SJSA1 (cell line): ENCODE measurements at regions not wholly inside any gene's neighbourhood (a gene's known extent, or its start where the extent isn't known, plus 50 kb on each side); places are given as distances from the start of the nearest gene placed in this dataset.

Experiments used
- DNase-seq, 2 experiments: peaks; one replicate each; pipeline ENCODE4 v3.0.0-alpha.2; 2015 to 2020; ENCODE audit warnings: low spot score in 2 of 2, low read depth in 1 of 2
- H3K27ac ChIP-seq: fragments of 250-450 bp; sonication (Bioruptor Pico); 2 replicates; pipeline ENCODE4 v1.5.1; 2020; ENCODE audit warnings: mild to moderate bottlenecking, moderate library complexity
- H3K27me3 ChIP-seq: fragments of 250-450 bp; sonication (Bioruptor Pico); replicated peaks from 2 replicates; pipeline ENCODE4 v1.5.1; 2020; ENCODE audit warnings: mild to moderate bottlenecking, moderate library complexity
- H3K36me3 ChIP-seq: fragments of 250-450 bp; sonication (Bioruptor Pico); 2 replicates; pipeline ENCODE4 v1.5.1; 2020; ENCODE audit warnings: mild to moderate bottlenecking
- H3K4me1 ChIP-seq: fragments of 250-450 bp; sonication (Bioruptor Pico); replicated peaks from 2 replicates; pipeline ENCODE4 v1.6.1; 2021; ENCODE audit warnings: mild to moderate bottlenecking
- H3K4me3 ChIP-seq: fragments of 250-450 bp; sonication (Bioruptor Pico); 2 replicates; pipeline ENCODE4 v1.5.1; 2020; ENCODE audit warnings: mild to moderate bottlenecking
- H3K9me3 ChIP-seq: fragments of 250-450 bp; sonication (Bioruptor Pico); replicated peaks from 2 replicates; pipeline ENCODE4 v1.5.1; 2020; ENCODE audit warnings: mild to moderate bottlenecking

DNA sequence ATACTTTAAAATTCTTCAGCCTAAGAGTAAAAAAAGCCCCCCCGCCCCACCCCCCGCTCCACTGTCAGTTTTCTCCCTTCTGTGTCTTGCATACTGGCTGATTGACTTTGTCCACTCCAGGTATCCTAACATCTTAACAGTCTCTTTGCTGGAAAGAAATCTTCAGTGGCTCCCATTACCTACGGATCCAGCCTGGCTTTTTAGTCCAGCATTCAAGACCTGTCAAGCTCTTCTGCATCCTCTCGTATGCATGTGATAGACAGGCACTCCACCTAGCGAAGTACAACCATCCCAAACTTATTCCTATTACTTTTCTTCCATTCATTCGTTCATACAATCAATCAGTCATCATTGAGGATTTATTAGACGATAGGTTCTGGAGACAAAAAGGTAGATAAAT, 288.1 kb downstream of the MYCN start:
- H3K36me3 ChIP-seq = no peaks in the 10 kb centered on the region
- H3K4me3 ChIP-seq = no peak overlapping the region
- H3K27me3 ChIP-seq = no peaks in the 10 kb centered on the region
- H3K4me1 ChIP-seq = no peaks in the 10 kb centered on the region
- no peak for DNase-seq
- no peaks in the 10 kb centered on the region for H3K9me3 ChIP-seq
- H3K27ac ChIP-seq = no peak overlapping the region

DNA sequence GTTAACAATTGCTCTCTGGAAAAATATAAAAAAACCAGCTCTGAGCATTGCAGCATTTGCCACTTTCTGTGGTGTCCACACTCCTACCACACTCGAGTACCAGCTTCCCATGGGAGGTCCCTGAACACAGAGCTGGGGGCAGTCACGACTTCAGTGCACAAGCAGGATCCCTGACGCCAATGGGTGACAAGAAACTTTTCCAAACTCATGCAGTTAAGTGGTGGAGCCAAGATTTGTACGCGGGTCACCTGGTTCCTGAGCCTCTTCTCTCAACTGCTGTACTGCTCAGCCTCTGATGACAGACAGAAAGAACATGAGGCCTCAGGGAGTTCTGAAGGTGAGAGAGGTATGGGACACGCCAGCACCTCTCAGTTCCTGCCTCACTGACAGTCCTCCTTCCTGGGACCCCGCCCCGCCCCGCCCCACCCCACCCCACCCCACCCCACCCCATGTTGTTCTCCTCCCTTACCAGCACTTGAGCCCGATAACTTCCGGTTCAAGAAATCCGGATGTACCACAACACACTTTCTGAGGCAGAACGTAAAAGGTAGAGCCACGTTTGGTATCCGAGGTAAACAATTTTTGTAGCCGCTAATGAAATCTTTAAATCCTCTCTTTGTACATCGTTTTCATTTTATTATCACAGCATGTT, 287.6 kb downstream of the MYCN start:
- H3K36me3 ChIP-seq = no peaks in the 10 kb centered on the region
- no peaks in the 10 kb centered on the region for H3K9me3 ChIP-seq
- no peaks in the 10 kb centered on the region for H3K4me1 ChIP-seq
- no peak overlapping the region for H3K4me3 ChIP-seq
- no peaks in the 10 kb centered on the region for H3K27me3 ChIP-seq
- DNase-seq = no peak
- no peak overlapping the region for H3K27ac ChIP-seq

DNA sequence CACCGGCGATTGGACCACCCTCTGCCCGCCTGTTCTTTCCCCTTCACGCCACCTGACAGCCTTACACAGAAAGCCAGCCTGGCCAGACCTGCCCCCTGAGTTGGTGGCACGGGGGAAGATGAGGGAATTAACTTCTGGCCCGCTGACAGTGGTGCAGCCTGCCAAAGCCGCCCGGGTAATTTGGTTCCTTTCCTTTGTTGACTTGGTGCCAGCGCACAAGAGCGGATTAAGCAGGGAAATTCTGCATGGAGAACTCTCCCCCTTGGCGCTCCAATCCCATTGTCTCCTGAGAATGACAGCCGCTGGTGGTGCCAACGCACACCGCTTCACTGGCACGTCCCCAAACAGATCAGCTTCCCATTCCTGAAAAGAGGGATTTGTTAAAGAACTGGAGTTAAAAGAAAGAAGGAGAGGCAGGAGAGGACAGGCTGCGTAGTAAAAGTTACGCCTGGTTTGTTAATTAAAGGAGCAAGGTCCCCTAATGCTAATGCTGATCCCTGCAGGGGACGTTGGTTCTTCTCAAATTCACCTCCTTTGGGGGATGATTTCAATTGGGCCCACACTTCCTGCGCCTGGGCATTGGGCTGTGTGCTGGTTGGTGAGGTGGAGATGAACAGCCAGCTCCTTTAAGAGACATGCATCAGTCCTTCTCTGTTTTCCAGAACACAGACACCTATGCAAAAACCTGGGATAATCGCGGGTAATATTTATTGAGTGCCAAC, 286.8 kb downstream of the MYCN start:
- no peak for DNase-seq
- no peaks in the 10 kb centered on the region for H3K4me1 ChIP-seq
- H3K9me3 ChIP-seq = no peaks in the 10 kb centered on the region
- no peaks in the 10 kb centered on the region for H3K36me3 ChIP-seq
- H3K4me3 ChIP-seq = no peak overlapping the region
- no peaks in the 10 kb centered on the region for H3K27me3 ChIP-seq
- no peak overlapping the region for H3K27ac ChIP-seq

DNA sequence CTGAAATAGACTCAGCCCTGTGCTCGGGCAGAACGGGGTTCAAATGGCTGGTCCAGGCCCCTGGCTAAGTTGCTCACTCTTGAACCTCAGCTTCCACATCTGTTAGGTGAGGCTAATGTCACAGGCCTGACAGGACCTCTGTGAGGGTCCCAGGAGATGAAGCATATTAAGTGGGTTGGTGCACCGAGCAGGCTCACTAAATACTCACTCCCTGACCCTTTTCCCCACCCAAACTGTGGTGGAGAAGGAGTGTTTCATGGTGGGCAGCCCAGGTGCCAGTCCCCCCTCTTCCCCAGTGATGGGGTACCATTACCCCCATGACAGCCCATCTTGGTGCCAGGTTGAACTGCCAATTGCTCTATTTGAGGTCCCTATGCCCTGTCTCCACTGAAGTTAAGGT, 286.0 kb downstream of the MYCN start:
- Histone ChIP-seq H3K4me3 (no peak overlapping the region), H3K27me3 (no peaks in the 10 kb centered on the region), H3K9me3 (no peaks in the 10 kb centered on the region), H3K4me1 (no peaks in the 10 kb centered on the region), H3K27ac (no peak overlapping the region), H3K36me3 (no peaks in the 10 kb centered on the region)
- no peak for DNase-seq

DNA sequence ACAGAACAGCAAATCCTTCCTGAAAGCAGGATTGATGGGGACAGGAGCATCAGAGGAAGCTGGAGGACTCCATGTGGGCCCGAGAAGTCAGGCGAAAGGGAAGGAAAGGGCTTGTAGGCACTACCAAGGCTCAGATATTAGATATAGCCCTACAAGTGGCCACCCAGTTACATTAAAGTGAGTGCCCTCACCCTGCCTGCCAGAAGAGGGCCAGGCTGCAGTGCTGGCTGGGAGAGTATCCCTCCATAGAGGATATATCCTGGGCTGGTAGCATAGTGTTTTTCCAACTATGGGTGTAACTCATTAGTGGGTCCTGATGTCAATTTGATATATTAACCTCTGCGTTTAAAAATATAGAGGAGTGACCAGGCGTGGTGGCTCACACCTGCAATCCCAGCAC, 285.2 kb downstream of the MYCN start:
- H3K9me3 ChIP-seq = no peaks in the 10 kb centered on the region
- H3K27me3 ChIP-seq = no peaks in the 10 kb centered on the region
- no peak overlapping the region for H3K27ac ChIP-seq
- no peaks in the 10 kb centered on the region for H3K36me3 ChIP-seq
- H3K4me1 ChIP-seq = no peaks in the 10 kb centered on the region
- H3K4me3 ChIP-seq = no peak overlapping the region
- no peak for DNase-seq

DNA sequence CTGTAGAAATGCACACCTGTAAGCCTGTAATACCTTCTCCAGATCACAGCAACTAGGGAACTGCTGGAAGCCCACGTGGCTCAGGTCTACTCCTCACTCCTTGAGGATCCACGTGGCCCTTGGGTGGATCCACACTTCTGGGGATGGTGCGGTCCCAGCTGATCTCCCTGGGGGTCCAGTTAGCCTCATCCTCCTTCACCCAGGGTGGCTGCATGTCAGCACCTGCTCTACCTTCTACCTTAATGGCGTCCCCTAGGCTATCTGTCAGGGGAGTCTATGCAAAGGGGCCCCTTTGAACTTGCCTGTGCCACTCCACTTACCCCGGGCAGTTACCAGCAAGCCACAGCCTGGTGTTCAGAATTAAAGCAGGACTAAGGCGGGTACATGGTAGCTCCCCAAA, 284.7 kb downstream of the MYCN start:
- no peaks in the 10 kb centered on the region for H3K4me1 ChIP-seq
- no peak overlapping the region for H3K4me3 ChIP-seq
- no peak for DNase-seq
- H3K9me3 ChIP-seq = no peaks in the 10 kb centered on the region
- no peak overlapping the region for H3K27ac ChIP-seq
- no peaks in the 10 kb centered on the region for H3K27me3 ChIP-seq
- H3K36me3 ChIP-seq = no peaks in the 10 kb centered on the region

DNA sequence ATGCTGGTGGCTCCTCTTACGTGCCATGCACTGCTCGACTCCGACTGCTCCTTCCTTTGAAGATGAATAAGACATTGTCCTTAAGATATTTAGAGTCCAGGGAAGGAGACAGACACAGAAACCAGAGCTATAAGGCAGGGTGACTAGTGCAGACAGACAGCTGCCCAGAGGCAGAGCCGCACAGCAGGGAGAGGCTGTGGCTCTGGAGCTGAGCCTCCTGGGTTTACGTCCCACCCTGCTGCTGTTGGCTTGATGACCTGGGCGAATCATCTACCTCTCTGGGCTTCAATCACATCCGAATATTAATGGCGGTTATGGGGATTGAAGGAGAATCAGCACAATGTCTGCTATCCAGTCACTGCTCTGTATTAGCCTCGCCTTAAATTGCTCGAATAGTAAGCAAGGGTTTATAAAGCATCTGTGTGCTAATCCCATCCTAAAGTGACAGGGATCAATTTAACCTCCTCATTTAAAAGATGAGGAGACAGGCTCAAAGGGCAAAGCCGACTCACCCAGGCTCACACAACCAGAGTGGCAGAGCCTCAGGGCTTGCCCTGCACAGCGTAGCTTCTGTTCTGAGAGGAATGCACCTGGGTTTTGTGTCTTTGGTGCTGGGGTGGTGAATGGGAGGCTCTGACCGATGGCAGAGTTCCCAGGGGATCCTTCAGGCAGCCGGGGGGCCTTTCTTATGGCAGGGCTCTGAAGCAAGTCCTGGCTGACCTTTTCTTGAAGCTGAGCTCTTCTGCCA, 284.1 kb downstream of the MYCN start:
- DNase-seq = no peak
- Histone ChIP-seq H3K27me3 (no peaks in the 10 kb centered on the region), H3K4me1 (no peaks in the 10 kb centered on the region), H3K4me3 (no peak overlapping the region), H3K27ac (no peak overlapping the region), H3K9me3 (no peaks in the 10 kb centered on the region), H3K36me3 (no peaks in the 10 kb centered on the region)

DNA sequence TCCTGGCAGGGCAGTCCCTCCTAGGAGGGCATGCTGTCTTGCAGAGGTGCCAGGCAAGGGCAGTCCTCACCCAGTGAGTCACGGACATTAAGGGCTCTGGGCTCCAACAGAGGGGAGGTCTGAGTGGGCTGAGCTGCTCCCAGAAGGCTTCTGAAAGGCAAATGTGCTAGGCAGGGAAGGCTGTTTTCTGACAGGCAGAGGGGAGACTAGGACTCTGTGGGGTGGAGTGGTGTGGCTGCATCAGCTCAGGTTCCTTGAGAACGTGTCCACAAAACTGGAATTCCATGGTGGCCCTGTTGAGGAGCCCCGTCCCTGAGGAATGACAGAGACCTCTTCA, 283.5 kb downstream of the MYCN start:
- Histone ChIP-seq H3K27ac (no peak overlapping the region), H3K27me3 (no peaks in the 10 kb centered on the region), H3K4me1 (no peaks in the 10 kb centered on the region), H3K9me3 (no peaks in the 10 kb centered on the region), H3K4me3 (no peak overlapping the region), H3K36me3 (no peaks in the 10 kb centered on the region)
- no peak for DNase-seq

DNA sequence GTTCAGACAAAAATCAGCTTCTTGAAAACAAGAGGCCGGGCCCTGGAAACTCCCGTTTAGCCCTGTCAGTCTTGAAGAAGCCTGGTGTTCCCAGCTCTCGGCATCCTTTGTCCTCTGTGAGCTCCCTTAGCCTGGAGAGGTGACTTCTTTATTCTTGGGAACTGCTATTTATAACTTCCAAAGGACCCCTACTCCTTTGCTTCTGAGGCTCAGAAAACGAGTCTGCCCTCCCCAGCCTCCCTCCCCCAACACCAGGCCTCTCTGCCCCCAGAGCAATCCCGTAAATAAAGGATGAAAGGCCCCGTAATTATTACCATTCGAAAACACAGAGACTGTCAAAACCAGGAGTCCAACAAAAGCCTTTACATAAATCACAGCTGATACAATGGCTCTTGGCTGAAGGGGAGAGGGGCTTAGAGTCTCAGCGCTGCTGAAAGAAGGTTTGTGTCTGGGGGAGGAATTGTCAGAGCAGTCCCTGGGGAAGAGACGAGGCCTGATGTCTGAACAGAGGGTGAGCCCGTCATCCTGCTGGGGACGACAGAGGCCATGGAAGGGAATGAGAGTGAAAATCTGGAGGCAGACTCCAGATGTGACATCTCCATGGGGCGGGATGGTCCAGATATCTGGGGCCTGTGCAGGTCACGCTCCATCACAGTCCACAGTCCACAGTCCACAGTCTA, 283.0 kb downstream of the MYCN start:
- no peaks in the 10 kb centered on the region for H3K9me3 ChIP-seq
- H3K27ac ChIP-seq = no peak overlapping the region
- no peaks in the 10 kb centered on the region for H3K27me3 ChIP-seq
- H3K4me3 ChIP-seq = no peak overlapping the region
- H3K36me3 ChIP-seq = no peaks in the 10 kb centered on the region
- no peaks in the 10 kb centered on the region for H3K4me1 ChIP-seq
- no peak for DNase-seq

DNA sequence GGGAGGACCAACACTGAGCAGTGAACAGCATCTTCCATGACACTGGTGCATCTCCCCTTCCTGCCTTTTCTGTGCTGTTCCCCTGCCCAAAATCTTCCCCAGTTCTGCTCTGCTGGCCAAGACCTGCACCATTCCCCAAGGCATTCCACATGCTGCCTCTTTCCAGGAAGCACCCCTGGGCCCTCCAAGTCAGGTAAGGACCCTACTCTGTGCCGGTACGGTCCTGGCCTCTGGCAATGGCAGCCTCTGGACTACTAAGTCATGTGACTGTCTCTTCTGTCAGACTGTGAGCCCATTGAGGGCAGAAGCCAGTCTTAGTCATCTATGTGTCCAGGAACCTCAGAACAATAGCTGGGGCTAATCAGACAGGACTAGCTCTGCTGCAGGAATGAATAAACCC, 282.0 kb downstream of the MYCN start:
- Histone ChIP-seq H3K36me3 (no peaks in the 10 kb centered on the region), H3K27me3 (no peaks in the 10 kb centered on the region), H3K9me3 (no peaks in the 10 kb centered on the region), H3K4me3 (no peak overlapping the region), H3K4me1 (no peaks in the 10 kb centered on the region), H3K27ac (no peak overlapping the region)
- no peak for DNase-seq

DNA sequence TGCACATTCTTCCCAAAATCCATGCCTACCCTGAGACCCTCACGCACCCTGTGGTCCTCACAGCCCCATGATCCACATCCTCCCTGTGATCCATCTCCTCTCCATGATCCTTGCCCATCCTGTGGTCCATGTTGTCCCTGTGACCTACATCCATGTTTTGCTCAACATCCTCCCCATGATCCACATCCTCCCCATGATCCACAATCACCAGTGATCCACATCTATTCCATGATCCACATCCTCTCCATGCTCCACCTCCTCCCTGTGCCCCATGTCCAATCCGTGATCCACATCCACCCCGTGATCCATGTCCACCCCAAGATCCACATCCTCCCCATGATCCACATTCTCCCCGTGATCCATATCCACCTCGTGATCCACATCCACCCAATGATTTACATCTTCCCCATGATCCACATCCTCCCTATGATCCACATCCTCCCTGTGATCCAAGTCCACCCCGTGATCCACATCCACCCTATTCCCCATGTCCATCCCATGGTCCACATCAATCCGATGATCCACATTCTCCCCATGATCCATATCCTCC, 281.2 kb downstream of the MYCN start:
- no peak overlapping the region for H3K27ac ChIP-seq
- H3K4me3 ChIP-seq = no peak overlapping the region
- H3K36me3 ChIP-seq = no peaks in the 10 kb centered on the region
- no peaks in the 10 kb centered on the region for H3K4me1 ChIP-seq
- no peaks in the 10 kb centered on the region for H3K27me3 ChIP-seq
- H3K9me3 ChIP-seq = no peaks in the 10 kb centered on the region
- no peak for DNase-seq

DNA sequence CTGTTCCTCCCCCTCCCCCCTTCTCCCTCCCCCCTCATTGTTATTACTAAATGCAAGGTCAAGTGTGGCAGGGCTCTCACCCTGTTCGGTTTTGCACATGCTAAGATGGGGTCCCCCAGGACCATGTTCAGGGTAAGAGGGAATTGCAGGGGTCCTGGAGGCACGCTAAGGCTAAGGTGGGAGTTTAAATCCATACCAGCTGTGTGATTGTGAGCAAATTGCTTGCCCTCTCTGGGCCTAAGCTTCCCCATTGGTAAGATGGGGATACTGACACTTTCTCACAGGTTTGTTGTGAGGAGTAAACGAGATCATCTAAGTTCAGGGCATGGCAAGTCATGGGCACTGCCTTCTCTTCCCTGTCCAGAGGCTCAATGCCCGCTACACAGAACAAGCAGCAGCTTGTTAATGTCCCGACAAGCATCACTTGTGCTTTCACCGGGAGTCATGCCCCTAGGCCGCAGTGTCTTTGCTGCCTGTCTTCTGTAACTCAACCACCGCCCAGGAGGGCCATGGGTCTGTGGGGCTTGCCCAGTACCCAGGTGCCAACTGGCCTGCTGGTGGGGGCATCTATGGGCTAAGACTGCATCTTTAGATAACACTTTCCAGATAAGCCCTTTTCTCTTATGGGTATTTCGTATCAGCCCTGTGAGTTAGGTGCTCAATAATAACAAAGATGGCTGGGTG, 279.1 kb downstream of the MYCN start:
- no peaks in the 10 kb centered on the region for H3K27me3 ChIP-seq
- H3K4me1 ChIP-seq = no peaks in the 10 kb centered on the region
- no peak for DNase-seq
- H3K4me3 ChIP-seq = no peak overlapping the region
- H3K9me3 ChIP-seq = no peaks in the 10 kb centered on the region
- H3K27ac ChIP-seq = no peak overlapping the region
- H3K36me3 ChIP-seq = no peaks in the 10 kb centered on the region

DNA sequence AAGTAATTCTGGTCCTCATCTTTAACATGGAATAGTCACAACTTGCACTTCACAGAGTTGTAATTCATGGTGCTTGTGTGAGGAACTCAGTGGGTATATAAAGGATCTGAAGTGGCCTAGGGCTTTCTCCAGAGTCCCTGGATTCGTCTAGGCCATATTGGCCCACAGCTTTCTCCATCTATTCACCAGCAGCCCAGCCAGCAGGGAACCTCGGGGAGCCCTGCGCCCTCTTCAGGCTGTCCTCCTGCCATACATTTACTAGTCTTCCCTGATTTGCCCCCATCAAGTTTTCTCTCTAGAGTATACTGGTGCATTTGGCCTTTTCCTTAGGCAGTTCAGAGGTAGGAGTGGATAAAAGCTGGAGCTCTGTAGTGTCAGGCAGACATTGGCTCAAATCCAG, 278.3 kb downstream of the MYCN start:
- Histone ChIP-seq H3K9me3 (no peaks in the 10 kb centered on the region), H3K27me3 (no peaks in the 10 kb centered on the region), H3K4me1 (no peaks in the 10 kb centered on the region), H3K4me3 (no peak overlapping the region), H3K36me3 (no peaks in the 10 kb centered on the region), H3K27ac (no peak overlapping the region)
- DNase-seq = no peak
